NCI-H345 (cell line): ENCODE measurements at regions not wholly inside any gene's neighbourhood (a gene's known extent, or its start where the extent isn't known, plus 50 kb on each side); places are given as distances from the start of the nearest gene placed in this dataset.

Experiments used
- DNase-seq: peaks from one replicate; lab custom pipeline; 2025; lab: John Stamatoyannopoulos, UW

DNA sequence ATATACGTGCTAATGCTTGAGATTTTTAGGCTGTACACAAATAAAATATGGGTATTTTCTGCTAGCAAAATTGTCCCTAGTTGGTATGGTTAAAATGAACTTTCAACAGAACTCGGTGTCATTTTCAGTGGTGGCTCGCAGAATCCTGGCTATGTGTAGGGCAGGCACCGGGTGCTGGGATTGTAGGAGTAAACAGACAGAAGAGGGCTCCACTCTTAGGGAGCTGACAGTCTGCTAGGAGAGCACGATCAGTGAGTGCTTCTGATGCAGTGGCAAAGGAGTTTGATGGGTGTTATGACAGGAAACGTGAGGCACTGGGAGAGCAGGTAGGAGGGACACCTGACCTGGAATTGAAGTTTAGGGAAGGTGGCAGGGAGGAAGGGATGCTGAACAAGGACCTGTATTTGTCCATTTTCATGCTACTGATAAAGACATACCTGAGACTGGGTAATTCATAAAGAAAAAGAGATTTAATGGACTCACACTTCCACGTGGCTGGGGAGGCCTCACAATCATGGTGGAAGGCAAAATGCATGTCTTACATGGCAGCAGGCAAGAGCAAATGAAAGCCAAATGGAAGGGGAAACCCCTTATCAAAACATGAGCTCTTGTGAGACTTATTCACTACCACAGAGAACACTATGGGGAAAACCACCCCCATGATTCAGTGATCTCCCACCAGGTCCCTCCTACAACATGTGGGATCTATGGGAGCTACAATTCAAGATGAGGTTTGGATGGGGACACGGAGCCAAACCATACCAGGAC lies 105.4 kb upstream of the LCLAT1 start:
- DNase-seq, result no peak

DNA sequence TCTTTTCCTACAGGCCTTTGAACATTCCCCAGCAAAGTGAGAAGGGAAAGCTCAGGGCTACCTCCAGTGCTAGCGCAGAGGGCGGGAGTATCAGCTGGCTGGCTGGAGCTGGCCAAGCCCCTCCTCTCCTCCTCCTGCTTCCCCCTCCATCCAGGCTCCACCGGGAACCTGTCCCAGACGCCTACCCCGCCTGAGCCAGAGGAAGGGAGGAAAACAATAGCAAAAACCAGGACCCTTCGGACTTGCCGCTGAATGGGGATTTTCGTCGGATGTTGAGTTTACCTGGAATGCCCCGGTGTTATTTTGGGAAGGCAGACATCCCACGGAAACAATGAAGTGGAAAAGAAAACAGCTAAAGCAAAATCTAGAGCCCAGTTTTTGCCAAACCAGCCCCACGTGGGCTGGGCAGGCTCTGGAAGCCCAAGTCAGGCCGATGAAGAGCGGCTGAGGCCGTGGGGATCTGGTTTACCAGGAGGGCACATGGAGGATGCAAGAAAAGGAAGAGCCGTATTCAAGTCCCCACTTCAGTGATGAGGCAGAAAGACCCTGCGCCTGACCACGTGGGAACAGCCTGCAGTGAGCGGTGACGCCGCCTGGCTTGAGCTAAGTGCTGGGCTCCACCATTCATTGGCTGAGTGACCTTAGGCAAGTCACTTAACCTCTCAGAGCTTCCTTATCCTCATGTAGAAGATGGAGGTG lies 100.4 kb upstream of the LCLAT1 start:
- no peak for DNase-seq

DNA sequence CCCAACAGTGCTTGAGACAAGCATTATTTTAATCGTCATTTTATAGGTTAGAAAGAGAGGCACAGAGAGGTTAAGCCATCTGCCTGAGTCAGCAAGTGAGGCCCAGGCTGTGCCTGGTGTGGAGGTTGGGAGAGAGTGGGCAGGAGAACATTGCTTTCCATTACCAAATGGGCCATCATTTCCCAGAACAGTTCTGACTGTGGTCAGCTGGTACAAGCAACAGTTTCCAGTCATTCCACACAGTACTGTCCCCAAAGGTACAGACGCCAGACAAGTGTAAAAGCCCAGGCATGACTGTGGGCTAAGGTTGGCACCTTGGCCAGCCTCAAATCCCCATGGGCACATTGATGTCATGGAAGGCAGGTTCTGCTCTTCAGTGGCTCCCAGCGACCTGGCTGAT lies 98.2 kb upstream of the LCLAT1 start:
- no peak for DNase-seq

DNA sequence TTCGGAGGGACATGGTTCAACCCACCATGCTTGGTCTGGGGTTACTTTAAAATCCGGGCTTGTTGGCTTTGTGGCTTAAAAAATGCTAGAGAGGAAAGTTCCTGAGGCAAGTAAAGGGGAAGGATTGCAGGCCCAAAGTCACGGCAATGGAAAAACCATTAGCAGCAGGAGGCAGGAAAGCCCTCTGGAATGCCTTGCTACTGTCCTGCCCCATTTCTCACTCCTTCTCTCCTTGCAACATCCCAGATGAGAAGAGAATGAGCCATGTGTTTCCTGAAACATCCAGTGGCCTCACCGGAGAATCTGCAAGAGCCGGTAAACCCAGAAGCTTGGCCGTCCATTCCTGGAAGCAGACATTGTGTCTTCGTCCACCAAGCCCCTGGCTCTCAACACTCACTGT lies 97.4 kb upstream of the LCLAT1 start:
- DNase-seq, result no peak

DNA sequence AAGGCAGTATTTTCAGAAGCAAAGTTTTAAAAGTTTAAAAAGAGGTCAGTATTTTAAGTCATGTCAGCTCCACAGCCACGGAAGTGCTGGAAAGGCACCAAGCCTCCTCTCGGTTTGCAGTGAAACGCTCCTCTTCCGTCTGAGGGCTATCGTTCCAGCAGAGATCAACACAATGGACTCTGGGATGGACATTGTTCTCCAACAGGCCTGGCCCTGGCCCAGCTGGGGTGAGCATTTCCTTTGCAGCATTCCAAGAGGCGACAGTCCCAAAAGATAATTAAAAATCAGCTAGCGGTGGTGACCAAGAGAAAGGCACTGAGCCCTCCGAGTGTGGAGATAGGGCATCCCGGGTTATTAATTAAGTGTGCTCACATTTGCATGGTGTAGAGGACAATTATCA lies 95.9 kb upstream of the LCLAT1 start:
- DNase-seq, result no peak

DNA sequence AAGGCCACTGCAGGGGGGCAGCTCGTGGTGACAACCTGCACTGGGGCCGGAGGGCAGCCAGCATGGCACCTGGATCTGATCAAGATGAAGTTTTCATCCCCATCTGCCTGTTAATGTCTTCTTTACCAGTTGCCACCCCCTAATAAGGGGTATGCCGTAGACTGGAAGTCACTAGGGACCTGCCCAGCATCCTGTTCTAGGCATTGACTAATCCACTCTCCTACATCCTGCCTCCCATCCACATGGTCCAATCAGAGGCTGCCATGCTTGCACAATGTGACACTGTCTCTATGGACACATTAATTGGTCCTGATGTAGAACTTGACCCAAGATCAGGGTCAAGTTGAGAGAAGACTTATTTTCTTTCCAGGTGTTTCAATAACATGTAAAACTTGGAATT lies 95.1 kb upstream of the LCLAT1 start:
- DNase-seq, result no peak

DNA sequence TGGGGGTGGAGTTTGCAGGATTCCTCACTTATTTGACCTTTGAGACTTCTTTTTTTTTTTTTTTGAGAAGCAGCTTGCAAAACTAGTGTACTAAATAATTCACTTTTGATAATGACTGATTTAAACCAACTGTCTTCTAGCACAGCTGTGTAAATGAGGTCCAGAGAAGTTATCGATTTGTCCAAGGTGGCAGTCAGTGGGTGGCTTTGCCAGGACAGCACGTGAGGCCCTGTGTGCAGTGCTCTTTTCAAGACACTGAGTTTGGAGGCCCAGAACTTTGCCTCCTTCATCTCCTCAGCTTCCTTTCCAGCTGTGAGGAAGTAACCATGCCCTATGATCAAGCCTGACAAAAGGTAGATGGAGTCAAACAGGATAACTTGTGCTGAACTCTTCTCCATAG lies 92.9 kb upstream of the LCLAT1 start:
- DNase-seq, result no peak

DNA sequence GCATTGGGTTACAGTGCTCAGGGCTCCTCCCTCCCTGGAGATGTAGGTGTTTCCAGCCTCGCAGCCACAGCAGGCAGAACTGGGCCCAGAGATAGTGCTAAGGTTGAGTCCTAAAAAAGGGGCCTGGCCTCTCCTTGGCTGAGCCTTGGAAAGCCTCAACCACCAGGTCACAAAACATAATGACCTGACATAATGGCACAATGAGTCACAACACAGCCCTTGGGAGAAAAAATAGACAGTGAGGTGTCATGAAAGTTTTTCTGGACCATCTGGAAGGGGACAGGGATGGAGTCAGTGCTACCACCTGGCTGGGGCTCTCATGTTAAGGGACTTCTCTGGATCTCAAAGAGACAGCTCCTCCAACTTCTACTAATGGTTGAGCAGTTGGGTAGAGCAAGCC lies 92.4 kb upstream of the LCLAT1 start:
- DNase-seq, result no peak

DNA sequence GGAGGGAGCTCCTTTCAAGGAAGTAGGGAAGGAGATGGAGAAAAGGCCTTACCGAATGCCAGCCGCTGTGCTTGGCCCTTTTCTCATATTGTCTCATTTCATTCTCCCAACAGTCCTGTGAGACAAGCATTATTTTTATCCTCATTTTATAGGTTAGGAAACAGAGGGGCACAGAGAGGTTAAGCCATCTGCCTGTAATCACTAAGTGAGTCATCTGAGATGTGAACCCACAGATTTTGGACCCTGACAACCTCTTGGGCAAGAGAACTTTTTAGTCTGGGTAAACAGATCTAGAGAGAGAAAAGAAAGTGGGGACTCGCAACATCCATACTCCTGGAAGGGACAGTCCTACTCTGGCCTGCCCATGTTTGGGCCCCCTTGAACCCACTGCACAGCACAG lies 91.7 kb upstream of the LCLAT1 start:
- no peak for DNase-seq

DNA sequence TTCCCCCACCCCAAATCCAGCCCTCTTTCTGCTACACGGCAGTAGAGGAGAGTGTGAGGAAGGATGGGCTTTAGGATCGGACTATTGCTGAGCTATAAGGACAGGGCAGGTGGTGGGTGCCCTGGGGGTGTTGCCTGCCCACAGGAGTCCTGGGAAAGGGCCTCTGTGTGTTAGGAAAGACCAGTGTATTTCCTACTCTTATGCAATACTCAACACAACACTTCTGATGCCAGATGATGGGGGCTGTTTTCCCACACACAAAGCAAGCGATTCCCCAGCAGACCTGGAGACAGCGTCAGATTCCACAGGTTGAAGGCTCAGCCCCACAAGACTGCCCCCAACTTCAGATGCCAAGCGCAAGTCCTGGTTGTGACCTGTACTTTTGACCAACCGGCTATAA lies 91.0 kb upstream of the LCLAT1 start:
- DNase-seq, result no peak

DNA sequence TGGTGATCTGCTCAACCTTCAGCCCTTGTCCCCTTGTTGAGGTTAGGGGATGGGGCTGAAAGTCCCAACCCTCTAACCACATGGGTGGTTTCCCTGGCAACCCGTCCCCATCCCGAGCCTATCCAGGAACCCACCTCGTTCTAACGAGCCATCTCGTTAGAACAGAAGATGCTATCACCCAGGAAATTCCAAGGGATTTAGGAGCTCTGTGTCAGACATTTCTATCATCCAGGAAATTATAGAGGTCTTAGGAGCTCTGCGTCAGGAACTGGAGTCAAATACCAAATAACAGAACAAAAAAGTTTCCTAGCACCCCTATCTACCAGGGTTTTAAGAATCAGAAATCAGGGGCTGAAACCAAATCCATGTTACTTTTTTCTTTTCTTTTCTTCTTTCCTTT lies 90.3 kb upstream of the LCLAT1 start:
- no peak for DNase-seq

DNA sequence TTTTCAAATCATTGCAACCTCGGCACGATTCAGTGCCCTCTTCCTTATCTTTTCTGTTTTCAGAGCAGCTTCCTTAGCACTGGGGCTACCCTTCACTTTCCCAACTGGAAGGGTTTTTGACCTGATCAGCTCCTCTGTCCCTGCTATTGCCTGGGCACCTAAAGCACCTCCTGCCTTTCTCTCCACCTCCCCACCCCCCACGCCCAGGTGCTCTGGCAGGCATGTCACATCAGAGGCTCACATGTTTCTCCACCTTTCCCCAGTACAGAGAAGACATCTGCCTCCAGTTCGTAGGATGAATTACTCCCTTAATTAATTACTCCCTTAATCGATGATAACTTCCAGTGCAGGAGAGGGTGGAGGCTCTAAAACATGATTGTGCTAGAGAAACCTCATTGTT lies 88.7 kb upstream of the LCLAT1 start:
- no peak for DNase-seq

DNA sequence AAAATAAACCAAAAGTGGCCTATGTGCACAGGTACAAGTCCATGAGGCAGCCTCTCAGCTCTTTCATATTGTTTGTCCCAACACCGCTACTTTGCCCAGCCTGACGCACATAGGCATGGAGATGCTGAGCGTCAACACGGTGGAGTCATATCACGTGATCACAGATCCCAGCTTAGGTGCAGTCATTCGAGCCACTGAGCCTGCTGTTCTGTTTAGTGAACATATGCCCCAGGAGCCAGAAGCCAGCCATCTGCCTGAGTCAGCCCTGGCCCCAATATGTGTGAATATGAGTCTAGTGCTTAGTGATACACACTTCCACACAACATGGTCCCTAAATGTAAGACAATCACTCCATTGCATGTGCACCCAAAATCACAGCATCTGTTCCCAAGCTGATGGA lies 88.2 kb upstream of the LCLAT1 start:
- DNase-seq, result no peak

DNA sequence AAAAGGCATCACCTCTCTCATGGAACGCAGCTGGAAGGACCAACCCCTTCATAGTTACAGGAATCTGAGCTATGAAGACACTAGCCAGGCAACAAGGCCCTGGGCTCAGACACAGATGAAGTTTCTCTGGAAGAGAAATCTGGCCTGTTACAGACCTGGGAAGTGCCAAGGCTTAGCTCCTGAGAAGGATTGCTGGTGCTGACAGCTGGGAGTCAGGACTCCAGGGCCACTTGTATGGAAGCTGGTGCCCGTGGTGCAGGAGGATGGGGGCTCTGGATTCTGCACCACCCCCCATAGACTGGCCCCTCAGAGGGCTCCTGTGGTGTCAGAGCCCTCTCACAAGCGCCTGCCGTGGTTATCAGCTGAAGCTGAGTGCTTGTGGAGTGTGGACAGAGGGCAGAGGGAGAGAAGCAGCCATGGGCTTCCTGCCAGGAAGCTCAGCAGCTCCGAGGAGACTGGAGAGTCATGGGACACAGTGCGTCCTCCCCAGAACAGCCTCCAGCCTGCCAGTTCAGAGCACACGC lies 87.3 kb upstream of the LCLAT1 start:
- peak; percentile 47 for DNase-seq

DNA sequence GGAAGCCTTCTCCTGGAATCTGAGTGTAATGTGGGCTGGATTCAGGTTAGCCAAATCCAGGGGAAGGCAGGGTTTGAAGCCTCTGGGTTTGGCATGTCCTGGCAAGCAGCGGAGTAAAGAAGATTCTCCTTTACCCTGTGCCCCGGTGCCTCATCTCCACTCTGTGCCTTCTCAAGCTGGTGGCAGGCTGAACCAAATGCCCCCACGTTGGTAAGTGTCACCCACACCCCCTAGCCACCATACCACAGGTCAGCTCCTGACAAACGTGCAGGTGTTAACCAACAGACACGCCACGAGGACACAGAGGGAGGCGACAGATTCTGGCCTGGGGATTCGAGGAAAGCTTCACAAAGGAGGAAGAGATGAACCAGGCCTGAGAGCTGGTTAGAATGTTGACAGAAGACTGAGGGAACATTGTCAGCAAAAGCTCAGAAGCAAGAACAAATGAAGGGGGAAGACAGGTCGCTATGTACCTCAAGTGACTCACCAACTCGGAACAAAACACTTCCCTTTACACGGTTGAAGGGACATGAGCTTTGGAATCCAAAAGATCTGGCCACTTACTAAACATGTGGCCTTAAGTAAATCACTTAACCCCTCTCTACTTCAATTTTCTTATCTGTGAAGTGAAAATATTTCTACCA lies 85.2 kb upstream of the LCLAT1 start:
- DNase-seq, result no peak

DNA sequence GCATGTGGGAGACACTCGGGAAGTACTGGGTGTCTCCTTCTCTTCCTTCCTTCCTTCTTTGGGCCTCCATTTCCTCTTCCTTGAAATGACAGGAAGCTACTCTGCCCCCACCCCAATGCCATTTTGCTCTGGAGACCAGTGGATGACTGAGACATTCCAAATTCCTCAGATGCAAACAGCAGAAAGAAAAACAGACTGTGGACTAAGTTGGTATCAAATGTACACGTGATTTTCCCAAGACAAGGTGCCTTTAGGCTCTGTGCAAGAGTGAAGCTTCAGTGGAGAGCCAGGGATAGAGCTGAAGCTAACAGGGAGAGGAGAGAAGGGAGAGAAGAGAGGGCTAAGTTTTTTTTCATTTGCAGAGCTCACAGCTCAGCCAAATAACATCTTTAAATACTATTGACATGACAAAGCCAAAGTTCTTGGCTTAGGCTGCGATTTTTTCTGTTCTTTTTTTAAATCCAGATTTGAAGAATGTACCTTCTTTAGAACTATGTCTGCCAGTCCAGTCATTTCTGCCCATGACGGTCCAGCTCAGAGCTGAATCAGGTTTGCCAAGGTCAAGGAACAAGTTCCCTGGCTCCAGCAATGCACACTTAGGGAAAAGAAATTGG lies 84.5 kb upstream of the LCLAT1 start:
- no peak for DNase-seq

DNA sequence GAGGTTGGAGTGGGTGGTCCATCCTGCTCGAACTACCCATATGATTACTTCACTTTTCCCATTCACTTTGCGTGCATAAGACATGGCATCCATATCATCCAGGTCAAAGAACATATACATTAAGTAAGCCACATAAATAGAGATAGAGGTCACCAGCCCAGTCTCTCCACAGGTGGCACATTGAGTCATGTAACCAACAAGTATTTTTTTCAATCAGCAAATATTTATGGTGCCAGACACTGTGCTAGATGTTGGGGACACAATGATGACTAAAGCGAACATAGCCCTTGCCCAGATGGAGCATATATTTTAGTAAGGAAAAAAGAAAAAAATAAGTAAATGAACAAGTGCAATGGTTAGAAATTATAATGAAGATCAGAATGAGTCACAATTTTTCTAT lies 83.6 kb upstream of the LCLAT1 start:
- DNase-seq, result no peak

DNA sequence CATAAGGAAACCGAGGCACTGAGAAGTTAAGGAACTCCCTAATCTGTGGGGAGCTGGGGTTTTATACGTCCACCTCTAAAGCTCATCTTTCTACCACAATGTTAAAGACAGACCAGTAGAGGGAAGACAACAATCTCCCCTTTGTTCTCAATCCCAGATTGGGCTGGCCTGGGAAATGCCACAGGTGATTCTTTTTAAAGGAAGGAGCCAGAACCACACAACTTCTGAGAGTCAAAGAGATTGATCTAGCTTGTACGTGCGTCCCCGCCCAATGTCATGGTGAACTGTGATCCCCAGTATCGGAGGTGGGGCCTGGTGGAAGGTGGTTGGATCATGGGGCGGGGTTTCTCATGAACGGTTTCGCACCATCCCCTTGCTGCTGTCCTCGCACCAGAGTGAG lies 81.8 kb upstream of the LCLAT1 start:
- no peak for DNase-seq

DNA sequence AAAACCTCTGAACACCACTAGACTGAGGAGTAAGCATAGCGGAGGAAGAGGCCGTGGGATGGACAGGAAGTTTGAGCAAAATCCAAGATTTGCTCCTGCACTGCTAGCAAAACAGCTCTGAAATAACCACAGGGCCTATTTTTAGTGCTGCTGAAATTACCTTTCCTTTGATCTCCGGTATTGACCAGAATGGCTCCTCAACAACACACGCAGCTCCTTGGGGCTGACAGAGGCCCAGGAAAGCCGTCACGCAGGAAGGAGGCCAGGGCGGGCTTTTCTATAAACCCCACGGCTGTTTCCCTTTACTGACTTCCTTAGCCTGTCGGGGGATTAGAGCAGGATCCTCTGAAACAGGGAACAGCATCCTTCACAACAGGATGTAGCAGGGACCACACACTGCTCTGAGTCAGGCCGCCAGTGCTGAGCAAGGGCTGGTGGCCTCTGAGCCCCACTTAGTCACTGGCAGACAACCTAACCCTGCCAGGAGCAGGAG lies 80.8 kb upstream of the LCLAT1 start:
- DNase-seq, result no peak

DNA sequence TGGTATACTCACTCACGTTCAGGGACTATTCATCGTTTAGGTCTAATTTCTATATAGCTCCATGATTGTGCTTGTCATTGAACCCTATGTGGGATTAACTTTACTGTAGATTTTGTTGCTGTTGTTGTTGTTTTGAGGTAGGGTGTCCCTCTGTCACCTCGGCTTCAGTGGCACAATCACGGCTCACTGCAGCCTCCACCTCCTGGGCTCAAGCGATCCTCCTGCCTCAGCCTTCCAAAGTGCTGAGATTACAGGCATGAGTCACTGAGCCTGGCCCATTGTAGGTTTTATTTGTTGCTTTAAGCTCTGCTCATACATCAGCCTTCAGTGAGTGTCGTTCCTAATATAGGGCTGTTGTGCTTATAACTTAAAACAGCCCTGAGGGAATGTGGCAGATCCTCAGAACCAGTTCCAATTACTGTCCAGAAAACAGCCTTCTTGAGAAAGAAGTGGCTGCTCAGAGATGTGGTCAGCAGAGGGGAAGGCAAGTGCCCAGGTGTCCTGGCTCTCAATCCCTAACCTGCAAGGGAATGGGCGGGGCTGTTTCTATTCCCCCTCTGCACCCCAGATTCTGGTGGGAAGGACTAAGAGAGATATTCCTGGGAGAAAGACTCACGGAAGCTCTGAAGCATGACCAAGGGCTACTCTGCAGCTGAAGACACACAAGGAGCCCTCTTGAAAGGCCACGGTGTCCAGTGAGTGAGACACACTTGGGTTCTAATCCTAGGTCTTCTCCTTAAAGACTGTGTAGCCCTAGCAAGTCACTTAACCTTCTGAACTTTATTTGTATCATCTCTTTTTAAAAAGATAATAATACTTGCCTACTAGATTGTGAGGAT lies 79.6 kb upstream of the LCLAT1 start:
- DNase-seq, result no peak

DNA sequence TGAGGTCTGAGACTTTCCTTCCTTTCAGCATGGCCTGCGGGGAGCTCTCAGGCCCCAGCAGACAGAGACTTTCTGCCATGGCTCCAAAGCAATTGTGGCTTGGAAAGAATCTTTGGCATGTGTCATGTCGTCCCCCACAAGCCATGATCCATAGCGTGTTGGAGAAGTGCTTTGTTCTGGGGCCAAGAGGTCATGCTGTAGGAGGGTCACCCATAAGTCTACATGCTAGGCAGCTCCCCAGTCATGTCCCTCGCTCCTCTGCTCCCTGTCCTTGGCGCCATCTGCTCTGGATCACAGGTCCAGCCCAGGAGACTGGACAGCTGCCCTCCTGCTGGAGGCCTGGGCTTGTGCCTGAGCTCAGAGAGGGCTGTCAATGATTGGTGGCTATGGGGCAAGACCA lies 78.8 kb upstream of the LCLAT1 start:
- no peak for DNase-seq
